HEK293T (cell line): ENCODE measurements at regions not wholly inside any gene's neighbourhood (a gene's known extent, or its start where the extent isn't known, plus 50 kb on each side); places are given as distances from the start of the nearest gene placed in this dataset.

Experiments
- CTCF ChIA-PET: fragments of 350-600 bp; formaldehyde crosslinking; extraction: SDS; loops from one replicate; lab custom pipeline; 2021; ENCODE audit warnings: antibody characterized with exemption, inconsistent platforms; lab: Yijun Ruan, JAX
- POLR2A ChIA-PET: fragments of 350-600 bp; formaldehyde crosslinking; extraction: SDS; loops from one replicate; lab custom pipeline; 2020; ENCODE audit warnings: antibody characterized with exemption, inconsistent platforms; lab: Yijun Ruan, JAX
- DNase-seq: peaks from one replicate; pipeline ENCODE4 v3.0.0; 2012; ENCODE audit warnings: mixed read lengths; ENCODE audit errors: extremely low spot score
- ARNT ChIP-seq: fragments of 450-650 bp; IDR thresholded peaks from 2 replicates; pipeline ENCODE4 v1.6.1; 2017; ENCODE audit warnings: mild to moderate bottlenecking
- BHLHE40 ChIP-seq: fragments of 450-650 bp; IDR thresholded peaks from 2 replicates; pipeline ENCODE4 v1.6.1; 2016; ENCODE audit warnings: mild to moderate bottlenecking, moderate library complexity, borderline replicate concordance
- CTBP1 ChIP-seq: fragments of 450-650 bp; IDR thresholded peaks from 2 replicates; pipeline ENCODE4 v1.6.1; 2016; ENCODE audit warnings: borderline replicate concordance
- ELF4 ChIP-seq: fragments of 450-650 bp; IDR thresholded peaks from 2 replicates; pipeline ENCODE4 v1.6.1; 2017; ENCODE audit warnings: antibody characterized with exemption
- FOXA1 ChIP-seq: fragments of 450-650 bp; IDR thresholded peaks from 2 replicates; pipeline ENCODE4 v1.6.1; 2016; ENCODE audit warnings: mild to moderate bottlenecking
- FOXK2 ChIP-seq: fragments of 450-650 bp; IDR thresholded peaks from 2 replicates; pipeline ENCODE4 v1.6.1; 2016; ENCODE audit warnings: mild to moderate bottlenecking
- FOXM1 ChIP-seq: fragments of 450-650 bp; IDR thresholded peaks from 2 replicates; pipeline ENCODE4 v1.6.1; 2017; ENCODE audit warnings: mild to moderate bottlenecking, borderline replicate concordance
- HDGF ChIP-seq: fragments of 450-650 bp; IDR thresholded peaks from 2 replicates; pipeline ENCODE4 v1.6.1; 2017; ENCODE audit warnings: antibody characterized with exemption, borderline replicate concordance
- L3MBTL2 ChIP-seq: fragments of 450-650 bp; conservative IDR thresholded peaks from 2 replicates; pipeline ENCODE4 v1.6.1; 2016; ENCODE audit warnings: mild to moderate bottlenecking
- LEF1 ChIP-seq: fragments of 450-650 bp; IDR thresholded peaks from 2 replicates; pipeline ENCODE4 v1.6.1; 2017; ENCODE audit warnings: mild to moderate bottlenecking, borderline replicate concordance
- NFRKB ChIP-seq: fragments of 450-650 bp; IDR thresholded peaks from 2 replicates; pipeline ENCODE4 v1.6.1; 2016; ENCODE audit warnings: mild to moderate bottlenecking, moderate library complexity
- PKNOX1 ChIP-seq: fragments of 450-650 bp; IDR thresholded peaks from 2 replicates; pipeline ENCODE4 v1.6.1; 2016
- SP1 ChIP-seq: fragments of 450-650 bp; IDR thresholded peaks from 2 replicates; pipeline ENCODE4 v1.6.1; 2017
- SUZ12 ChIP-seq: fragments of 450-650 bp; IDR thresholded peaks from 2 replicates; pipeline ENCODE4 v1.6.1; 2016; ENCODE audit warnings: mild to moderate bottlenecking
- TARDBP ChIP-seq: fragments of 450-650 bp; IDR thresholded peaks from 2 replicates; pipeline ENCODE4 v1.6.1; 2016
- ZNF384 ChIP-seq: fragments of 450-650 bp; IDR thresholded peaks from 2 replicates; pipeline ENCODE4 v1.6.1; 2016

DNA sequence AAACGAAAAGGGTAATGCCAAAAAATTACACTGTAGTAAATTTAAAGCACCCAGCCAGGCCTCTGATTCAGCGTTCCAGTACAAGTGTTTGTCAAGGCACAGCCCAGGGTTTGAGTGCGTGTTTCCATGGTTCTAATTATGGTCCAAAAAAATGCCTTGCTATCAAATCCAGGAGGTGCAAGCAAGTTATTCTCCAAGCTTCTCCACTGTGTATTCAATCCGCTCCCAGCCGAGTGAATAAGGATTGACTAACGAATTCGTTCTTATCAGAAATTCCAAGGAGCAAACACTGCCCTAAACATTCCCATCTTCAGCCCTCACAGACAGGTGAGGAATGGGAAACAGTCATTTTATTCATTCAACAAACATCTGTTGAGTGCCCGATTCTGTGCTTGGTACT is 103.3 kb upstream of the WWC1 start:
- no peak for TF ChIP-seq ARNT
- TF ChIP-seq FOXA1 = no peak
- no peak for TF ChIP-seq CTBP1
- TF ChIP-seq LEF1 = no peak
- TF ChIP-seq PKNOX1 = no peak
- TF ChIP-seq NFRKB = no peak
- TF ChIP-seq L3MBTL2 = no peak
- no peak for TF ChIP-seq FOXK2
- TF ChIP-seq FOXM1 = no peak
- no peak for TF ChIP-seq TARDBP
- no peak for TF ChIP-seq HDGF
- no peak for TF ChIP-seq SUZ12
- no peak for TF ChIP-seq ELF4
- no peak for TF ChIP-seq SP1
- no peak for TF ChIP-seq ZNF384
- TF ChIP-seq BHLHE40 = no peak
- no peak for DNase-seq
- ChIA-PET POLR2A (no interaction called here), CTCF (no interaction called here)

- TF ChIP-seq NFRKB (no peak), LEF1 (no peak), L3MBTL2 (no peak), FOXM1 (no peak), ELF4 (no peak), PKNOX1 (no peak), FOXK2 (no peak), TARDBP (no peak), ARNT (no peak), ZNF384 (no peak), FOXA1 (no peak), SUZ12 (no peak), BHLHE40 (no peak)
- DNase-seq = no peak
- POLR2A ChIA-PET = no interaction called here
- CTCF ChIA-PET = no interaction called here
Observed at GRCh38 chr5:168192120-168192519, 99.3 kb upstream of the WWC1 start.

DNA sequence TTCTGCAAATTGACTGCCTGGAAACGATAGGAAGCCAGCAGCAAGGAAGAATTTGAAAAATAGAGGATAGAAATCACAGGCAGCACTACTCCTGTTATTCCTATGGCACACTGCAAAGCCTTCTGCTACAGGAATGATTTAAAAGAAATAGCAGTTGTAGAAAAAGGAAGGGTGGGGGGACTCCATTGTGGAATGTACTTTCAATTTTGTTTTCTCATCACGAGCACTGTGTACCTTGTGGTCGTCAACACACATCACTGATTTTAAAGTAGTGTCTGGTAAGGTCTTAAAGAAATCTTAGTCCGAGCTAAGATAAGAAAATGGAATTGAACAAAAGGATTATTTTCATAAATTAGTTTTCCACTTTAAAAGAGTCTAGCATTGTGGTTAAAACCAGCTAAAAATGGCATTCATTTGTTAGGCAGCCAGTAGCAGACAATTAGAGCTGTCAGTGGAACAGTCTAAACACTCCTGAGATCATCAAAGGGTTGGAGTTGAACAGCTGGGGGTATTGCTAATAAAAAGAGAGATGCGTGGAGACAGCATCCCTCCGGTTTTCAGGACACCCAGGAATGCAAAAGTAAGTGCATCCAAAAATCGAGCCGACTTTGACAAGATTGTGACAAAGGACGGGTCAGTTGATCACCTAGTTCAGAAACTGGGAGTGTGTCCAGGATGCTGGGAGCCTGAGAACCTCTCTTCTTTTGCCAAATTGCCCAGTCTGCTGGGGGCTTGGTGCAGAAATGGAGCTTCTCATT is 97.8 kb upstream of the WWC1 start:
- TF ChIP-seq ARNT (no peak), BHLHE40 (no peak), L3MBTL2 (no peak), TARDBP (no peak), SP1 (no peak), PKNOX1 (no peak), FOXA1 (no peak), ELF4 (no peak), FOXK2 (no peak), HDGF (no peak), FOXM1 (no peak), NFRKB (no peak), SUZ12 (no peak)
- POLR2A ChIA-PET = no interaction called here

DNA sequence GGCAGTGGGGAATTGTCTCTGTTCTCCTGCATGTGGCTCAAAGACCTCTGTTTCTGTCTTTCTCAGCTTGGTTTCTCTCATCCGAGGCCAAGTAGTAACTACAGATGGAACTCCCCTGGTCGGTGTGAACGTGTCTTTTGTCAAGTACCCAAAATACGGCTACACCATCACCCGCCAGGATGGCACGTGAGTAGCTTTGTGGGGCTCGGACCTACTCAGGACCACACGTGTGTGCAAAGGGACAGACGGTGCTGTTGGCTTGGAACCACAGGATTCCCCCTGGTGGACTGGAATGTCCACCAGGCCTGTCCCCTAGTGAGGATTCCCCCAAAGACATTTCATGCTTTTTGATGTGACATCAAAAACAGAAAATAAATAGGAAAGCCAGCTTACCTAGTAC is 96.3 kb upstream of the WWC1 start:
- DNase-seq = no peak
- POLR2A ChIA-PET = no interaction called here
- CTCF ChIA-PET = no interaction called here
- no peak for TF ChIP-seq PKNOX1
- TF ChIP-seq FOXA1 = no peak
- no peak for TF ChIP-seq ARNT
- TF ChIP-seq ZNF384 = no peak
- no peak for TF ChIP-seq CTBP1
- no peak for TF ChIP-seq FOXM1

More for the DNA sequence above, 97.8 kb upstream of the WWC1 start:
- CTCF ChIA-PET = no interaction called here
- no peak for DNase-seq

DNA sequence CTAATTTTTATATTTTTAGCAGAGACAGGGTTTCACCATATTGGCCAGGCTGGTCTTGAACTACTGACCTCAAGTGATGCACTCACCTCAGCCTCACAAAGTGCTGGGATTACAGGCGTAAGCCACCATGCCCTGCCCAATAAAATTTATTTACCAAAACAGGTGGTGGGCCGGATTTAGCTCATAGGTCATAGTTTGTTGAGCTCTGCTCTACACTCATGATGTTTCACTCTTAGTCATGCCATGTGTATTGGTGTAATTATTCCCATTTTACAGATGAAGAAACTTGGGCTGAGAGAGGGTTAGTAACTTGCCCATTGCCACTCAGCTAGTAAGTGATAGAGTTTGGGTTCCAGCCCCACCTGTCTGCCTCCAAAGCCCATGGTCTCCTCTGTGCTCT is 93.1 kb upstream of the WWC1 start:
- TF ChIP-seq ELF4 = no peak
- no peak for TF ChIP-seq ZNF384
- TF ChIP-seq TARDBP = no peak
- TF ChIP-seq ARNT = no peak
- TF ChIP-seq NFRKB = no peak
- no peak for TF ChIP-seq LEF1
- no peak for TF ChIP-seq FOXA1
- CTCF ChIA-PET = interaction anchor here (0.7 to 1.1 kb wide), 2 partner anchors 22 to 30 kb away, joined by 3 to 6 read pairs; no protein-coding TSS in a partner anchor
- no peak for DNase-seq
- POLR2A ChIA-PET = no interaction called here

- ChIA-PET CTCF (interaction anchor here (1.5 kb wide), 1 partner anchor 16 kb away, joined by 6 read pairs; no protein-coding TSS in a partner anchor), POLR2A (no interaction called here)
- no peak for TF ChIP-seq NFRKB
- no peak for DNase-seq
Observed at GRCh38 chr5:168202996-168203395, 88.4 kb upstream of the WWC1 start.
